Stimulated activated CD8-positive, alpha-beta memory T cell treated with anti-CD3 and anti-CD28 coated beads, Interleukin-15, amount 100 ng/mL, for 48 hours (primary cell): ENCODE measurements at regions not wholly inside any gene's neighbourhood (a gene's known extent, or its start where the extent isn't known, plus 50 kb on each side); places are given as distances from the start of the nearest gene placed in this dataset.
"Not testable (repeated sequence)": the region's sequence is repeated elsewhere in the genome, so short reads cannot be mapped to it uniquely, and the experiment has no call there.

Experiments
- DNase-seq, 2 donors: peaks; one replicate each; pipeline ENCODE4 v3.0.0-alpha.2; 2020; ENCODE audit warnings: low read depth in 2 of 2

- DNase-seq = peak in 1 of 2 donors; percentile 35
Measured at GRCh38 chr15:31487811-31488436, 161.3 kb downstream of the KLF13 start.

DNA sequence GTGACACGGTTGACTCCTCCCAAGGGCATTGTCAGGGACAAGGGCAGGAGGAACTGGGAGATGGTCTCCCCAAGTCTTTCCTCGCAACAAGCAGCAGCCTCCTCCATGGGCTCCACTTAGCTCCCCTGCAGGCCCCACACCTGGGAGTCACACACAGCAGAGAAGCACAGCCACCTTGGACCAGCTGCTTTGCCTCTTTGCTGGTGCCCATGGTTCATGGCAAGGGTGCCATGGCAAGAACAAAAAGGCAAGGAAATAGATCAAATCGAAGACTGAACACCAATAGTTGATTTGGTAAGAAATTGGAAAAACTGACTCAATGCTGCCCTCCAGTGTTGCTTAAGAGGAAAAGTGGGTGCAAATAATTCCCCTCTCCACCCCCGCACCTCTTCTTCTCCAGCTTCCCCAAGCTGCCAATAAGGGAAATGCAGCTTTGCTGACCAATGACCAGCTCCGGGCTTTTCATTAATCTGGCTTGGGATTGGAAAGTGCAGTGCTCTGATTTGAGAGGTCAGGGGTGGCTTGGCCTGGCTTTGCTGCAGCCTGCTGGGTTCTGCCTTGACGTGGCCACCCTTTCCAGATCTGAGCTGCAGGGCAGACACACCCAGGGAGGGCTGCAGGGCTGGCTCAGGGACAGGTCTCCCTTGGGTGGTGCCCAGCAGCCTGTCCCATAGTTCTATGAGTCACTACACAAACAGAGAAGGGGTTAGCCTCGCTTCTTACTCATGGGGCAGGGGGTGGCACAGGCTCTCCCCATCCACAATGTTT, 162.0 kb downstream of the KLF13 start:
- no peak for DNase-seq

GRCh38 chr15:31489281-31489680, 162.6 kb downstream of the KLF13 start:
- DNase-seq = no peak

DNA sequence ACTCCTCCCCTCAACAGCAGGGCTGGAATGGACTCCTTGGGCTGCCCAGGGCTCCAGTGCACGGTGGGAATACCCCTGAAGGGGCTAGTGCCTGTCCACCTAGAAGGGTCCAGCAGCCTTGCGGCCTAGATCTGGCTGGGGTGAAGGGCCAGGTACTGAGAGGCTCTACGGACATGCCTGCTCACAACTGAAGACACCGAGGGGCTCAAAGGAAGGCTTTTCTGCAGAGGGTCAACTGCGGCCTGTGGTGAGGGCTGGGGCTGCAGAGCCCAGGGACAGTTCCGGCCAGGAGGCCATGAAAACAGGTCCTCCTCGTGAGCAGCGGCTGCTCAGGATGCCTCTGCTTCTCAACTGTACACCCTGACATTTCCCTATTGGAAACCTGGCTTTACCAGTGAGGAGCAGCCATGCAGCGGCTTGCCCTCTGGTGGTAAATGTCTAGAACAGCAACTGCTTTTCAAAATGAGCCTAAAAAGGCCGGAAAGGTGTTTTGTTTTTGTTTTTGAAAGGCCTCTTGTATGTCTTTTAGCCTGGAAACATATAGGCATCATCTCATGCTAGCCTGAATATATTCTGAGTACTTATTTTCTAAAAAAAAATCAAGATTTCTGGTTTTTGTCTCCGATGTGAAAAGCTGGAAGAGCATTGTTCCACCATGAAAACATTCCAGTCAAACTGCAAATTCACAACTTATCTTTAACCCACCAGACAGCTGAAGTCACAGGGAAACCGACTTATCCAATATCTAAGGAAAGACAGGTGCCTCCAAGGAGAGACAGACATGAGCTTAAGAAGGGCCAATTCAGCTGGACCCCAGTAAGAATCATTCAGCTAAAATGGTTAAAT, 163.4 kb downstream of the KLF13 start:
- DNase-seq = no peak

DNA sequence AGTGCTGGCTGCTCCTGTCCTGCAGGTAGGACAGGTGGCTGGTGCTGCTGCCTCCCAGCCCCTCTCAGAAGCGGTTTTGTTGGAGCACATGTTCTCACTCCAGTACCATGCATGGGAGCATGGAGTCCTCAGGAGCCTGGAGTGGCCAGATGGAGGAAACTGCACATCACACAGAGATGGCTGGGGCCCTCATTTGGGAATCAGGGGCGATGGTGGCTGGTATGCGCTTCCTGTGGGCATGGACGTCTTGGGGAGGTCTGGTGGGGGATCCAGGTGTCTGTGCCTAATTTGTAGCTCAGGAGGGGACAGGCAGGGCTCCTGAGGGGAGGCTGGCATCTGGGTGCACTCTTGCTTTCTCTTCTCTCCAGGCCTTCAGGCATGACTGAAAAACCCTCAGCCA, 168.2 kb downstream of the KLF13 start:
- DNase-seq = no peak

GRCh38 chr15:31495281-31495680, 168.6 kb downstream of the KLF13 start:
- no peak for DNase-seq

GRCh38 chr15:31497838-31498237, 171.2 kb downstream of the KLF13 start:
- DNase-seq = no peak

GRCh38 chr15:31498329-31498728, 171.7 kb downstream of the KLF13 start:
- DNase-seq = no peak

DNA sequence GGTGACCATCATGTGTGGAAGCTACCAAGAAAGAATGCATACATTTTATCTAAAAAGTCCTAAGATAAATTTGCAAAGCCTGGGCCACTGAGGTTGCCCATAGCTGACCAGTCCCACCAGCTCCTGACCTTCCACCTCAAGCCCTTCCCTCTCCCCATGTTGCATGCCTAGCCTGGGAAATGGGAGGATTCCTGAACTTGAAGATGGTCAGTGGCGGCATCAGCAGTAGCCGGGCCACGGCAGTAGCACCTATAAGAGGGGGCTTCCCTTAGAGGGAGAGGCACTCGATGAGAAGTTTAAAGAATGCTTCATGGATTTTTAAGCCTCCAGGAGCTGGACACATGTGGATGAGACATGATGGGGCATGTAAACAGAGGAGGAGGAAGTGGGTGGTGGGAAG, 172.1 kb downstream of the KLF13 start:
- no peak for DNase-seq

GRCh38 chr15:31499236-31499952, 172.8 kb downstream of the KLF13 start:
- no peak for DNase-seq

DNA sequence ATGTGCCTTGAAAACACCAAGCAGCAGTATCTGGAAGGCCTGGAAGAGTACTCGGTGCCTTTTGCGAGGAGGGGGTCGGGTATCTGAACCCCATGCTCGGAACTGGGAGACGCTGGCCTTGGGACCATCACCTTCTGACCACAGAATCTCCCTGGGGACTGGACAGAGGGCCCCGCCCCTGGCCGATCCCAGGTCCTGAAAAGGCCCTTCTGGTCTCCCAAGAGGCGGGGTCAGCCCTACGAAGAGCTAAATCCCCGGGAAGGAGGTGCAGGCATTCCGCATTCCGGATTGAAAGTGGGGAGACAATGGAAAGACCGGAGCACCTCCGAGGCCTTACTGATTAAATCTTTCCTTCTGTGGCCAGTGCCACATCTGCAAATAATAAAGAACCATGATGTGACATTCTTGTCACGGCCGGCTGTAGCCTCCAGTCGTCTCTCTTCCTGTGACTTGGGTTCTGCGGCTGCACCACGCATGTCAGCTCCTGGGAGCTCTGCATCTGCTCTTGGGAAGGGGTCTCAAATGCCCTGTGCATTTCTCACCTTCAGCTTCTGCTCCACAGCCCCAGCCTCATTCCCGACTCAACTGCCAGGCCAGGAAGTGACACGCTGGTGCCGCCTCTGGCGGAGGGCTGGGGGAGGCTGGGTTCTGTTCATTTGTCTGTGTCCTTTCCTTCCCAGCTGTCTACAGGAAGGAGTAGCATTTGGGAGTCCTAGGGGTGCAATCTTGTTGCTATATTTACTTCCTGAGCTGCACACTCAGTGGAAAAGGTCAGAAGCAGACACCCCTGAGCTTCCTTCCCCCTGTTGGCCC, 173.5 kb downstream of the KLF13 start:
- DNase-seq = no peak

GRCh38 chr15:31500766-31501449, 174.3 kb downstream of the KLF13 start:
- DNase-seq = no peak

- DNase-seq = no peak
Measured at GRCh38 chr15:31501536-31502157, 175.0 kb downstream of the KLF13 start.

- no peak for DNase-seq
Measured at GRCh38 chr15:31502541-31503229, 176.1 kb downstream of the KLF13 start.

- DNase-seq = no peak
Measured at GRCh38 chr15:31503256-31503655, 176.6 kb downstream of the KLF13 start.

DNA sequence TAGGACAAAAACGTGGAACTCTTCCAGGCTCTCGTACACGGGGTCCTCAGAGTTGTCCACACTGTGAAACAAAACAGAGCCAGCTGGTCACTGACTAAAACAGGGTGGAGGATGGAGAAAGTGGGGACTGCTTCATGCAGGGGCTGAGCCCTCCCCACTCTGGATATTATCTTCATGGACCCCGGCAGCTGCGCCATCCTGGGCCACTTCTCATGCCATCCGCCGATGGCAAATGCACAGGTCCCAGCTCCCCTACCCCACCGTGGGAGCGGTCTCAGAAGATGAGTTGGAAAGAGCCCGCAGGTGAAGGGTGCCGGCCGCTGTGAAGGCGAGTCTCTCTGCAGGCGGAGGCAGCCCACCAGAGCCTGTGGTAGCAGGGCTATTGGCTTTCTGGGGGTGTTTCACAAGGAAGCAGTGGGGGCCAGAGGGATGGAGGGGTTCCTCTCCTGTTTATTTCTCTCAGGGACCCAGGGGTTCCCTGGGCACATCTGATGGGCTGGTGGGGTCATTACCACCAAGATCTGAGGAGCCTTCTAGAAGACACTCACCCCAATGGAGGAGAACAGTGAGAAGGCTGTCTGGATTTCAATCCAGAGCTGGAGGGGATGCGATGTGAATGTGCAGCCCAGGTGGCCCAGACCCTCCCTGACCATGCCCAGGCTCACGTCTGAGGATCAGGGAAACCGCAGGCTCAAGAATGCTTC, 177.3 kb downstream of the KLF13 start:
- DNase-seq = no peak

GRCh38 chr15:31504462-31504839, 177.8 kb downstream of the KLF13 start:
- DNase-seq = no peak

- DNase-seq = not testable (repeated sequence)
Measured at GRCh38 chr15:31507573-31507972, 180.9 kb downstream of the KLF13 start.

DNA sequence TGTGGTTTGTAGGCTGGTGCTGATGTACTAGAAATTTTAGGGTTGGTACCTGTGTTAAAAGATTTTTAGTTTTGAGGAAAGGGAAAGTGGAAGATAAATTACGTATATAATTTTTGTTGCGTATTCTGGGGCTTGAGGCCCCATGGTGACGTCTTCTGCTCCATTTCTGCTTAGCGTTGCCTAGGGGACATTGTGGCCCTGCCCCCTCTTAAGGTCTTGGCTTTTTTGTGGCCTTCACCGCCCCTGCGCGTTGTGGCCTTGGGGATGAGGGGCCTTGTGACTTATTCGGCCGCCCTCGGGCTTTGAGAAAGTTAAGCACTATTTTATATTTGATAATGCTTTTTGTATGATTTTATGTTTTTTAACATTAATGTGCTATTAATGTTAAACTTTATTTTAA, 182.0 kb downstream of the KLF13 start:
- DNase-seq = no peak
